GM23338 (cell line): ENCODE measurements at regions not wholly inside any gene's neighbourhood (a gene's known extent, or its start where the extent isn't known, plus 50 kb on each side); places are given as distances from the start of the nearest gene placed in this dataset.

Experiments
- ATAC-seq: fragments of 200-7000 bp; cut with Tn5 transposase; 3 replicates; pipeline ENCODE4 v1.9.1; 2020
- DNase-seq: peaks from one replicate; pipeline ENCODE4 v3.0.0-alpha.2; 2015; ENCODE audit warnings: low spot score
- H2AFZ ChIP-seq: fragments of 200-600 bp; sonication (generic); 2 replicates; pipeline ENCODE4 v1.8.0; 2016; ENCODE audit warnings: antibody characterized with exemption, mild to moderate bottlenecking, moderate library complexity
- H3F3A ChIP-seq: fragments of 200-600 bp; sonication (generic); replicated peaks from 2 replicates; pipeline ENCODE4 v1.8.0; 2017; ENCODE audit warnings: antibody characterized with exemption, mixed run types, low read depth
- H3K27ac ChIP-seq: fragments of 200-600 bp; sonication (generic); 2 replicates; pipeline ENCODE4 v1.6.1; 2016; ENCODE audit warnings: low read depth
- H3K27me3 ChIP-seq: fragments of 200-600 bp; sonication (generic); 2 replicates; pipeline ENCODE4 v1.8.0; 2016; ENCODE audit warnings: mild to moderate bottlenecking, mixed run types, moderate library complexity; ENCODE audit not compliant: insufficient read depth
- H3K36me3 ChIP-seq: fragments of 200-600 bp; sonication (generic); 2 replicates; pipeline ENCODE4 v1.8.0; 2016; ENCODE audit warnings: mild to moderate bottlenecking; ENCODE audit not compliant: insufficient read depth
- H3K4me1 ChIP-seq: fragments of 200-600 bp; sonication (generic); 2 replicates; pipeline ENCODE4 v1.8.0; 2016; ENCODE audit warnings: mild to moderate bottlenecking, moderate library complexity; ENCODE audit not compliant: insufficient read depth
- H3K4me2 ChIP-seq: fragments of 200-600 bp; sonication (generic); 2 replicates; pipeline ENCODE4 v1.7.1; 2017; ENCODE audit warnings: mixed run types
- H3K4me3 ChIP-seq: fragments of 200-600 bp; sonication (generic); 2 replicates; pipeline ENCODE4 v1.6.1; 2016; ENCODE audit warnings: mixed run types
- H3K79me2 ChIP-seq: fragments of 200-600 bp; sonication (generic); replicated peaks from 2 replicates; pipeline ENCODE4 v1.8.0; 2017; ENCODE audit warnings: mild to moderate bottlenecking; ENCODE audit not compliant: insufficient read depth
- H3K9me2 ChIP-seq: fragments of 200-600 bp; sonication (generic); 2 replicates; pipeline ENCODE4 v1.8.0; 2017; ENCODE audit not compliant: insufficient read depth
- H4K20me1 ChIP-seq: fragments of 200-600 bp; sonication (generic); replicated peaks from 2 replicates; pipeline ENCODE4 v1.8.0; 2017; ENCODE audit warnings: mild to moderate bottlenecking; ENCODE audit not compliant: insufficient read depth
- H3K27ac Mint-ChIP-seq: 2 replicates; pipeline ENCODE4 v1.8.0; 2020; ENCODE audit warnings: inconsistent platforms, mild to moderate bottlenecking, moderate library complexity, mixed read lengths
- H3K27me3 Mint-ChIP-seq: 3 replicates; pipeline ENCODE4 v1.8.0; 2022; ENCODE audit warnings: low read depth, mild to moderate bottlenecking, moderate library complexity, mixed read lengths, inconsistent platforms; ENCODE audit not compliant: insufficient read depth, poor library complexity
- H3K36me3 Mint-ChIP-seq: 3 replicates; pipeline ENCODE4 v1.8.0; 2021; ENCODE audit warnings: low read depth, mild to moderate bottlenecking, inconsistent platforms, moderate library complexity, mixed read lengths
- H3K4me1 Mint-ChIP-seq: 3 replicates; pipeline ENCODE4 v1.8.0; 2020; ENCODE audit warnings: mild to moderate bottlenecking, inconsistent platforms, mixed read lengths
- H3K4me3 Mint-ChIP-seq: 3 replicates; pipeline ENCODE4 v1.8.0; 2021; ENCODE audit warnings: moderate library complexity, mild to moderate bottlenecking, inconsistent platforms, mixed read lengths
- H3K9me3 Mint-ChIP-seq: 3 replicates; pipeline ENCODE4 v1.8.0; 2020; ENCODE audit warnings: moderate library complexity, mild to moderate bottlenecking, inconsistent platforms, mixed read lengths
- CREB1 ChIP-seq: fragments of 250-450 bp; sonication (Bioruptor Pico); IDR thresholded peaks from 2 replicates; pipeline ENCODE4 v1.5.0; 2020; ENCODE audit warnings: low read depth, mild to moderate bottlenecking, moderate library complexity
- EZH2phosphoT487 ChIP-seq: fragments of 200-600 bp; sonication (generic); IDR thresholded peaks from one replicate; pipeline ENCODE4 v1.8.1; 2018; ENCODE audit warnings: antibody characterized with exemption; ENCODE audit not compliant: unreplicated experiment
- JUNB ChIP-seq: IDR thresholded peaks from one replicate; pipeline ENCODE4 v1.6.1; 2016; ENCODE audit warnings: antibody characterized with exemption; ENCODE audit not compliant: unreplicated experiment
- POLR2AphosphoS5 ChIP-seq: IDR thresholded peaks from 2 replicates; pipeline ENCODE4 v1.6.1; 2016; ENCODE audit warnings: antibody characterized with exemption, low read depth
- STAT1 ChIP-seq: IDR thresholded peaks from one replicate; pipeline ENCODE4 v1.6.1; 2016; ENCODE audit warnings: antibody characterized with exemption; ENCODE audit not compliant: unreplicated experiment
- ZNF331 ChIP-seq: fragments of 250-450 bp; sonication (Bioruptor Pico); IDR thresholded peaks from 2 replicates; pipeline ENCODE4 v1.5.0; 2020; ENCODE audit warnings: low read depth, mild to moderate bottlenecking, moderate library complexity
- TF ChIP-seq, protein P1 (sequence below): IDR thresholded peaks from one replicate; pipeline ENCODE4 v1.6.1; 2018; ENCODE audit warnings: antibody characterized with exemption; ENCODE audit not compliant: unreplicated experiment
- TF ChIP-seq, protein P2 (sequence below): IDR thresholded peaks from 2 replicates; pipeline ENCODE4 v1.6.1; 2016; ENCODE audit warnings: antibody characterized with exemption
- TF ChIP-seq, protein P3 (sequence below): fragments of 250-450 bp; sonication (Bioruptor Pico); IDR thresholded peaks from 2 replicates; pipeline ENCODE4 v1.5.0; 2020; ENCODE audit warnings: mild to moderate bottlenecking, moderate library complexity

DNA sequence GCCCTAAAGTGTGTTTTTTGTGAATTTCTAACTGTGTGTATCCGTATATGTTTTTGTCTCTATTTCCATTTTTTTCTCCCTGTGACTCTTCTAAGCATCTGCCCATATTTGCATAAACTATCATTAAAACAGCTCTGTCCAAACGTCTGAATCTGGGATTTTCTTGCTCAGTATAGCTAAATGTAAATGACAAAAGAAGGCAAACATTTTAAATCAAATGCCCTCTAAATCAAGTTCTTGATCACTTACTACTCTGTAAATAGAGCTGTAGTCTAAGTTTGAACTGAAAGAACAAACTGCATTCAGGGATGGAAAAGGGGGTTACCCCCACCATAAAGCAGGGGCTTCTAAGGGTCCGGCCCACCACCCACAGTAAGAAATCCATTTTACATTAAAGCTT is 432.0 kb upstream of the FAM241A start (continued):
- TF ChIP-seq, protein P1, sequence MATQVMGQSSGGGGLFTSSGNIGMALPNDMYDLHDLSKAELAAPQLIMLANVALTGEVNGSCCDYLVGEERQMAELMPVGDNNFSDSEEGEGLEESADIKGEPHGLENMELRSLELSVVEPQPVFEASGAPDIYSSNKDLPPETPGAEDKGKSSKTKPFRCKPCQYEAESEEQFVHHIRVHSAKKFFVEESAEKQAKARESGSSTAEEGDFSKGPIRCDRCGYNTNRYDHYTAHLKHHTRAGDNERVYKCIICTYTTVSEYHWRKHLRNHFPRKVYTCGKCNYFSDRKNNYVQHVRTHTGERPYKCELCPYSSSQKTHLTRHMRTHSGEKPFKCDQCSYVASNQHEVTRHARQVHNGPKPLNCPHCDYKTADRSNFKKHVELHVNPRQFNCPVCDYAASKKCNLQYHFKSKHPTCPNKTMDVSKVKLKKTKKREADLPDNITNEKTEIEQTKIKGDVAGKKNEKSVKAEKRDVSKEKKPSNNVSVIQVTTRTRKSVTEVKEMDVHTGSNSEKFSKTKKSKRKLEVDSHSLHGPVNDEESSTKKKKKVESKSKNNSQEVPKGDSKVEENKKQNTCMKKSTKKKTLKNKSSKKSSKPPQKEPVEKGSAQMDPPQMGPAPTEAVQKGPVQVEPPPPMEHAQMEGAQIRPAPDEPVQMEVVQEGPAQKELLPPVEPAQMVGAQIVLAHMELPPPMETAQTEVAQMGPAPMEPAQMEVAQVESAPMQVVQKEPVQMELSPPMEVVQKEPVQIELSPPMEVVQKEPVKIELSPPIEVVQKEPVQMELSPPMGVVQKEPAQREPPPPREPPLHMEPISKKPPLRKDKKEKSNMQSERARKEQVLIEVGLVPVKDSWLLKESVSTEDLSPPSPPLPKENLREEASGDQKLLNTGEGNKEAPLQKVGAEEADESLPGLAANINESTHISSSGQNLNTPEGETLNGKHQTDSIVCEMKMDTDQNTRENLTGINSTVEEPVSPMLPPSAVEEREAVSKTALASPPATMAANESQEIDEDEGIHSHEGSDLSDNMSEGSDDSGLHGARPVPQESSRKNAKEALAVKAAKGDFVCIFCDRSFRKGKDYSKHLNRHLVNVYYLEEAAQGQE, result no peak
- TF ChIP-seq ZNF331 (CRISPR knock-in tag), result no peak
- no peak for TF ChIP-seq EZH2phosphoT487
- no peak for TF ChIP-seq CREB1
- TF ChIP-seq STAT1, result no peak
- no peak for TF ChIP-seq JUNB
- no peak for TF ChIP-seq POLR2AphosphoS5

DNA sequence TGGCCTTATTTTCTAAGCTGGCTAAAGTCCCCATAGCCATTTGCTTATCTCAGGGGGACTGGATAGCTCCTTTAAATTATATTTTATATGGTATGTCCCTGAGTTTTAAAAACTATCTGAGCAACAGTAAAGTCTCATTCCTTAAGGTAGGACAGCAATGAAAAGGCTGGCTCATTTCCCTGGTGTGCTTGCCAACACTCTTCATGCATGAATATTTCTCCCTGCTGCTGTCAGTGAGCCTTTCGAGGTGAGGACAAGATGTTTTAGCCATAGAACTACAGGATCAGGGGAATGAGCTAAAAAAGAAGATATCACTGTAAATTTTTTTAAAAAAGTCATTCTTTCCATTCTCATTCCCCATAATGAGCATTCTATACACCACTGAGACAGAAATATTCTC is 427.3 kb upstream of the FAM241A start:
- no peaks in the 10 kb centered on the region for H3K9me3 Mint-ChIP-seq
- H3K36me3 Mint-ChIP-seq, result no peaks in the 10 kb centered on the region
- H3K4me3 Mint-ChIP-seq, result no peak overlapping the region
- Histone ChIP-seq H3K79me2 (no peaks in the 10 kb centered on the region), H3K36me3 (no peaks in the 10 kb centered on the region), H3K4me3 (no peak overlapping the region), H2AFZ (no peak overlapping the region), H3K4me2 (no peak overlapping the region), H4K20me1 (no peaks in the 10 kb centered on the region), H3K4me1 (no peaks in the 10 kb centered on the region), H3K9me2 (no peaks in the 10 kb centered on the region), H3F3A (no peaks in the 10 kb centered on the region), H3K27me3 (no peaks in the 10 kb centered on the region), H3K27ac (no peak overlapping the region)
- peaks cover 5% of the 10 kb centered on the region; the same call in 2 of the 3 replicates for H3K4me1 Mint-ChIP-seq
- no peaks in the 10 kb centered on the region for H3K27me3 Mint-ChIP-seq
- ATAC-seq, result no peak
- DNase-seq, result no peak
- H3K27ac Mint-ChIP-seq, result no peak overlapping the region
- TF ChIP-seq ZNF331 (CRISPR knock-in tag), result no peak
- TF ChIP-seq, protein P2, sequence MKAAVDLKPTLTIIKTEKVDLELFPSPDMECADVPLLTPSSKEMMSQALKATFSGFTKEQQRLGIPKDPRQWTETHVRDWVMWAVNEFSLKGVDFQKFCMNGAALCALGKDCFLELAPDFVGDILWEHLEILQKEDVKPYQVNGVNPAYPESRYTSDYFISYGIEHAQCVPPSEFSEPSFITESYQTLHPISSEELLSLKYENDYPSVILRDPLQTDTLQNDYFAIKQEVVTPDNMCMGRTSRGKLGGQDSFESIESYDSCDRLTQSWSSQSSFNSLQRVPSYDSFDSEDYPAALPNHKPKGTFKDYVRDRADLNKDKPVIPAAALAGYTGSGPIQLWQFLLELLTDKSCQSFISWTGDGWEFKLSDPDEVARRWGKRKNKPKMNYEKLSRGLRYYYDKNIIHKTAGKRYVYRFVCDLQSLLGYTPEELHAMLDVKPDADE, result no peak
- TF ChIP-seq POLR2AphosphoS5, result no peak
- no peak for TF ChIP-seq JUNB

DNA sequence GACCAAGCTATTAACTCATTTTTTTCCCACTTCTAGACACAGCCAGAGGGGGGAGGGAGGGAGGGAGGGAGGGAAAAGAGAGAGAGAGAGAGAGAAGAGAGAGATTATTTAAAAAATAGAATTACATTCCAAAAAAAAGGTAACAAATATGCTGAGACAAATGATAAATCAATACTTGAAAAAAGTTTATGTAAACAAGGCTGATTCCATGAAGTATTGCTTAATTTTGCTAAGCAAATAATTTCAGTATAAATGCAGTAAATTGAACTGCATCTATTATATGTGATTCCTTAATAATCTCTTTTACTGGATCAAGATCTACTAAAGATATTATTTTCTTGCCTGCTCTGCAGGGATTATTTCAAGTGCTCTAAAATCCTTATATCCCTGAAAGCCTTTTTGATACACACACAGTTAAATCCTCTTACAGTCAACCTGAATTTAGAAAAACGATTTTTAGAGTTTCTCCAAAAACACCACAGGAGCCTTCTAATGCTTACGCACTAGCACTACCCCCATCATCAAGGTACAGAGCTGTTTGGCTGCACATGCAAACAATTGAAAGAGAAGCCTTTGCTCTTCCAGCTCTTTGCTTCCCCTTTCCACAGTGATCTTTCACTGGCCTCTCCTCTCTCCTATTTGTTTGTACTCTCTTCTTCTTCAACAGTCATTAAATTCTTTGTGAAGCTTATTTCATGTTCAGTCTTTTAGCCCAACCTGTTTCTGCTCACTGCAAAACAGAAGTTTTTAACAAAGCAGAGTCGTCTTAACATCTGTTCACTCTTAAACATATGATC is 426.3 kb upstream of the FAM241A start:
- H3K27me3 Mint-ChIP-seq, result no peaks in the 10 kb centered on the region
- no peak; the same call in 1 of the 3 replicates for ATAC-seq
- TF ChIP-seq, protein P3, sequence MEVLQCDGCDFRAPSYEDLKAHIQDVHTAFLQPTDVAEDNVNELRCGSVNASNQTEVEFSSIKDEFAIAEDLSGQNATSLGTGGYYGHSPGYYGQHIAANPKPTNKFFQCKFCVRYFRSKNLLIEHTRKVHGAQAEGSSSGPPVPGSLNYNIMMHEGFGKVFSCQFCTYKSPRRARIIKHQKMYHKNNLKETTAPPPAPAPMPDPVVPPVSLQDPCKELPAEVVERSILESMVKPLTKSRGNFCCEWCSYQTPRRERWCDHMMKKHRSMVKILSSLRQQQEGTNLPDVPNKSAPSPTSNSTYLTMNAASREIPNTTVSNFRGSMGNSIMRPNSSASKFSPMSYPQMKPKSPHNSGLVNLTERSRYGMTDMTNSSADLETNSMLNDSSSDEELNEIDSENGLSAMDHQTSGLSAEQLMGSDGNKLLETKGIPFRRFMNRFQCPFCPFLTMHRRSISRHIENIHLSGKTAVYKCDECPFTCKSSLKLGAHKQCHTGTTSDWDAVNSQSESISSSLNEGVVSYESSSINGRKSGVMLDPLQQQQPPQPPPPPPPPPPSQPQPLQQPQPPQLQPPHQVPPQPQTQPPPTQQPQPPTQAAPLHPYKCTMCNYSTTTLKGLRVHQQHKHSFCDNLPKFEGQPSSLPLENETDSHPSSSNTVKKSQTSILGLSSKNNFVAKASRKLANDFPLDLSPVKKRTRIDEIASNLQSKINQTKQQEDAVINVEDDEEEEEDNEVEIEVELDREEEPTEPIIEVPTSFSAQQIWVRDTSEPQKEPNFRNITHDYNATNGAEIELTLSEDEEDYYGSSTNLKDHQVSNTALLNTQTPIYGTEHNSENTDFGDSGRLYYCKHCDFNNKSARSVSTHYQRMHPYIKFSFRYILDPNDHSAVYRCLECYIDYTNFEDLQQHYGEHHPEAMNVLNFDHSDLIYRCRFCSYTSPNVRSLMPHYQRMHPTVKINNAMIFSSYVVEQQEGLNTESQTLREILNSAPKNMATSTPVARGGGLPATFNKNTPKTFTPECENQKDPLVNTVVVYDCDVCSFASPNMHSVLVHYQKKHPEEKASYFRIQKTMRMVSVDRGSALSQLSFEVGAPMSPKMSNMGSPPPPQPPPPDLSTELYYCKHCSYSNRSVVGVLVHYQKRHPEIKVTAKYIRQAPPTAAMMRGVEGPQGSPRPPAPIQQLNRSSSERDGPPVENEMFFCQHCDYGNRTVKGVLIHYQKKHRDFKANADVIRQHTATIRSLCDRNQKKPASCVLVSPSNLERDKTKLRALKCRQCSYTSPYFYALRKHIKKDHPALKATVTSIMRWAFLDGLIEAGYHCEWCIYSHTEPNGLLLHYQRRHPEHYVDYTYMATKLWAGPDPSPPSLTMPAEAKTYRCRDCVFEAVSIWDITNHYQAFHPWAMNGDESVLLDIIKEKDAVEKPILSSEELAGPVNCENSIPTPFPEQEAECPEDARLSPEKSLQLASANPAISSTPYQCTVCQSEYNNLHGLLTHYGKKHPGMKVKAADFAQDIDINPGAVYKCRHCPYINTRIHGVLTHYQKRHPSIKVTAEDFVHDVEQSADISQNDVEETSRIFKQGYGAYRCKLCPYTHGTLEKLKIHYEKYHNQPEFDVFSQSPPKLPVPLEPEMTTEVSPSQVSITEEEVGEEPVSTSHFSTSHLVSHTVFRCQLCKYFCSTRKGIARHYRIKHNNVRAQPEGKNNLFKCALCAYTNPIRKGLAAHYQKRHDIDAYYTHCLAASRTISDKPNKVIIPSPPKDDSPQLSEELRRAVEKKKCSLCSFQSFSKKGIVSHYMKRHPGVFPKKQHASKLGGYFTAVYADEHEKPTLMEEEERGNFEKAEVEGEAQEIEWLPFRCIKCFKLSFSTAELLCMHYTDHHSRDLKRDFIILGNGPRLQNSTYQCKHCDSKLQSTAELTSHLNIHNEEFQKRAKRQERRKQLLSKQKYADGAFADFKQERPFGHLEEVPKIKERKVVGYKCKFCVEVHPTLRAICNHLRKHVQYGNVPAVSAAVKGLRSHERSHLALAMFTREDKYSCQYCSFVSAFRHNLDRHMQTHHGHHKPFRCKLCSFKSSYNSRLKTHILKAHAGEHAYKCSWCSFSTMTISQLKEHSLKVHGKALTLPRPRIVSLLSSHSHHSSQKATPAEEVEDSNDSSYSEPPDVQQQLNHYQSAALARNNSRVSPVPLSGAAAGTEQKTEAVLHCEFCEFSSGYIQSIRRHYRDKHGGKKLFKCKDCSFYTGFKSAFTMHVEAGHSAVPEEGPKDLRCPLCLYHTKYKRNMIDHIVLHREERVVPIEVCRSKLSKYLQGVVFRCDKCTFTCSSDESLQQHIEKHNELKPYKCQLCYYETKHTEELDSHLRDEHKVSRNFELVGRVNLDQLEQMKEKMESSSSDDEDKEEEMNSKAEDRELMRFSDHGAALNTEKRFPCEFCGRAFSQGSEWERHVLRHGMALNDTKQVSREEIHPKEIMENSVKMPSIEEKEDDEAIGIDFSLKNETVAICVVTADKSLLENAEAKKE, result no peak

More for the DNA sequence above, 426.3 kb upstream of the FAM241A start:
- Histone ChIP-seq H3K4me3 (no peak overlapping the region), H3K36me3 (no peaks in the 10 kb centered on the region), H3K27ac (no peak overlapping the region), H3K79me2 (no peaks in the 10 kb centered on the region), H2AFZ (peak overlapping the region; percentile 83; the same call in 1 of the 2 replicates), H4K20me1 (no peaks in the 10 kb centered on the region), H3F3A (no peaks in the 10 kb centered on the region), H3K27me3 (no peaks in the 10 kb centered on the region), H3K4me1 (no peaks in the 10 kb centered on the region), H3K4me2 (no peak overlapping the region), H3K9me2 (no peaks in the 10 kb centered on the region)
- H3K27ac Mint-ChIP-seq, result no peak overlapping the region
- H3K9me3 Mint-ChIP-seq, result no peaks in the 10 kb centered on the region
- DNase-seq, result no peak
- H3K4me1 Mint-ChIP-seq, result peaks cover 5% of the 10 kb centered on the region; the same call in 2 of the 3 replicates
- no peaks in the 10 kb centered on the region for H3K36me3 Mint-ChIP-seq
- H3K4me3 Mint-ChIP-seq, result no peak overlapping the region
